IMR-90 (cell line): ENCODE measurements at regions not wholly inside any gene's neighbourhood (a gene's known extent, or its start where the extent isn't known, plus 50 kb on each side); places are given as distances from the start of the nearest gene placed in this dataset.

Source experiments
- ATAC-seq: fragments of 200-7000 bp; cut with Tn5 transposase; 2 replicates; pipeline ENCODE4 v1.9.1; 2020; ENCODE audit warnings: low read depth, mild to moderate bottlenecking, moderate library complexity
- BruUV-seq: library from RNA; stranded (reverse); fragments of 400-500 nt; replicated peaks from 2 replicates; lab custom pipeline; 2021; lab: Mats Ljungman, UMichigan
- CTCF ChIA-PET: fragments of 300-600 bp; formaldehyde crosslinking; extraction: SDS; loops from one replicate; lab custom pipeline; 2021; ENCODE audit warnings: antibody characterized with exemption; lab: Yijun Ruan, JAX
- POLR2A ChIA-PET: fragments of 300-600 bp; sonication (Branson Sonifier 250); formaldehyde crosslinking; loops from one replicate; lab custom pipeline; 2022; ENCODE audit warnings: antibody characterized with exemption; ENCODE audit not compliant: unreplicated experiment; lab: Charles Lee
- DNase-seq: peaks from one replicate; pipeline ENCODE4 v3.0.0; 2013
- H2AFZ ChIP-seq: replicated peaks from 2 replicates; pipeline ENCODE3; 2013; ENCODE audit warnings: low read length, mild to moderate bottlenecking; ENCODE audit not compliant: poor library complexity
- H2AK5ac ChIP-seq: 2 replicates; pipeline ENCODE4 v1.6.1; 2013; ENCODE audit warnings: low read depth, low read length, inconsistent platforms
- H2AK9ac ChIP-seq: replicated peaks from 2 replicates; pipeline ENCODE3; 2013; ENCODE audit warnings: mild to moderate bottlenecking, low read depth, low read length, moderate library complexity; ENCODE audit not compliant: poor library complexity
- H2BK120ac ChIP-seq: 2 replicates; pipeline ENCODE4 v1.6.1; 2013; ENCODE audit warnings: low read depth, low read length, inconsistent platforms
- H2BK15ac ChIP-seq: 3 replicates; pipeline ENCODE4 v1.6.1; 2013; ENCODE audit warnings: low read depth, low read length, inconsistent platforms
- H2BK20ac ChIP-seq: 2 replicates; pipeline ENCODE4 v1.6.1; 2013; ENCODE audit warnings: low read depth, mild to moderate bottlenecking, inconsistent platforms, low read length, moderate library complexity
- H2BK5ac ChIP-seq: 2 replicates; pipeline ENCODE4 v1.6.1; 2013; ENCODE audit warnings: mild to moderate bottlenecking, low read depth, low read length, inconsistent platforms; ENCODE audit not compliant: poor library complexity, severe bottlenecking
- H3K14ac ChIP-seq: replicated peaks from 2 replicates; pipeline ENCODE4 v1.6.1; 2013; ENCODE audit warnings: low read depth, low read length, inconsistent platforms
- H3K18ac ChIP-seq: 2 replicates; pipeline ENCODE4 v1.6.1; 2013; ENCODE audit warnings: low read depth, low read length, control low read depth
- H3K23ac ChIP-seq: 2 replicates; pipeline ENCODE4 v1.6.1; 2013; ENCODE audit warnings: low read depth, low read length, inconsistent platforms
- H3K27ac ChIP-seq: 2 replicates; pipeline ENCODE4 v1.5.1; 2013; ENCODE audit warnings: mild to moderate bottlenecking, control low read depth, low read length; ENCODE audit not compliant: insufficient read depth
- H3K27me3 ChIP-seq: 2 replicates; pipeline ENCODE4 v1.6.1; 2013; ENCODE audit warnings: low read length; ENCODE audit not compliant: control insufficient read depth, insufficient read depth
- H3K36me3 ChIP-seq: 2 replicates; pipeline ENCODE4 v1.6.1; 2013; ENCODE audit warnings: low read length, mixed read lengths; ENCODE audit not compliant: control insufficient read depth, insufficient read depth
- H3K4ac ChIP-seq: 2 replicates; pipeline ENCODE4 v1.6.1; 2013; ENCODE audit warnings: low read depth, low read length, inconsistent platforms
- H3K4me1 ChIP-seq: 2 replicates; pipeline ENCODE4 v1.6.1; 2013; ENCODE audit warnings: low read length, mixed read lengths; ENCODE audit not compliant: control insufficient read depth, insufficient read depth
- H3K4me2 ChIP-seq: 2 replicates; pipeline ENCODE4 v1.6.1; 2013; ENCODE audit warnings: low read depth, mild to moderate bottlenecking, control low read depth, low read length, moderate library complexity
- H3K4me3 ChIP-seq: 2 replicates; pipeline ENCODE4 v1.5.1; 2013; ENCODE audit warnings: low read depth, mild to moderate bottlenecking, control low read depth, low read length, moderate library complexity; ENCODE audit not compliant: insufficient read depth
- H3K56ac ChIP-seq: 2 replicates; pipeline ENCODE4 v1.6.1; 2013; ENCODE audit warnings: low read length, inconsistent platforms; ENCODE audit not compliant: insufficient read depth; ENCODE audit errors: extremely low read depth
- H3K79me1 ChIP-seq, 2 experiments: 2 replicates each; pipeline ENCODE4 v1.6.1; 2013; ENCODE audit warnings: low read length in 2 of 2, inconsistent platforms in 1 of 2, low read depth in 1 of 2
- H3K9ac ChIP-seq: 2 replicates; pipeline ENCODE4 v1.6.1; 2013; ENCODE audit warnings: low read depth, low read length, control low read depth
- H3K9me1 ChIP-seq: 2 replicates; pipeline ENCODE4 v1.6.1; 2013; ENCODE audit warnings: low read length, inconsistent platforms; ENCODE audit not compliant: insufficient read depth
- H3K9me3 ChIP-seq: 2 replicates; pipeline ENCODE4 v1.6.1; 2013; ENCODE audit warnings: low read length; ENCODE audit not compliant: control insufficient read depth, insufficient read depth
- H4K20me1 ChIP-seq: 2 replicates; pipeline ENCODE4 v1.6.1; 2013; ENCODE audit warnings: low read length, inconsistent platforms; ENCODE audit not compliant: insufficient read depth
- H4K5ac ChIP-seq: 2 replicates; pipeline ENCODE4 v1.6.1; 2013; ENCODE audit warnings: mild to moderate bottlenecking, low read depth, low read length, control low read depth
- H4K8ac ChIP-seq, 2 experiments: 2 replicates each; pipeline ENCODE4 v1.6.1; 2013; ENCODE audit warnings: low read depth in 2 of 2, low read length in 2 of 2, control low read depth in 1 of 2, inconsistent platforms in 1 of 2
- H4K91ac ChIP-seq: 2 replicates; pipeline ENCODE4 v1.6.1; 2013; ENCODE audit warnings: low read depth, low read length, inconsistent platforms; ENCODE audit not compliant: insufficient read depth
- CHD1 ChIP-seq: IDR thresholded peaks from 2 replicates; pipeline ENCODE4 v1.6.1; 2012; ENCODE audit warnings: low read depth, low read length, improper control_type of control experiment
- ELK1 ChIP-seq: fragments of 150-350 bp; IDR thresholded peaks from 2 replicates; pipeline ENCODE4 v1.6.1; 2016; ENCODE audit warnings: low read depth, mild to moderate bottlenecking, low read length, moderate library complexity, borderline replicate concordance
- MAFK ChIP-seq: IDR thresholded peaks from 2 replicates; pipeline ENCODE4 v1.6.1; 2012; ENCODE audit warnings: low read depth, low read length, improper control_type of control experiment
- MAZ ChIP-seq: IDR thresholded peaks from 2 replicates; pipeline ENCODE4 v1.6.1; 2012; ENCODE audit warnings: low read depth, mild to moderate bottlenecking, low read length, improper control_type of control experiment, moderate library complexity, borderline replicate concordance
- MXI1 ChIP-seq: IDR thresholded peaks from 2 replicates; pipeline ENCODE4 v1.6.1; 2012; ENCODE audit warnings: low read depth, mild to moderate bottlenecking, low read length, moderate library complexity, borderline replicate concordance
- POLR2A ChIP-seq: IDR thresholded peaks from 2 replicates; pipeline ENCODE4 v1.6.1; 2012; ENCODE audit warnings: mild to moderate bottlenecking, low read depth, low read length
- RFX5 ChIP-seq: IDR thresholded peaks from 2 replicates; pipeline ENCODE4 v1.8.0; 2012; ENCODE audit warnings: low read depth, mild to moderate bottlenecking, low read length, moderate library complexity
- SMC3 ChIP-seq: fragments of 150-350 bp; IDR thresholded peaks from 2 replicates; pipeline ENCODE4 v1.6.1; 2016; ENCODE audit warnings: low read depth, mild to moderate bottlenecking, antibody characterized with exemption, low read length, moderate library complexity
- USF2 ChIP-seq: fragments of 150-350 bp; IDR thresholded peaks from 2 replicates; pipeline ENCODE4 v1.6.1; 2017; ENCODE audit warnings: mild to moderate bottlenecking, antibody characterized with exemption, low read length, low read depth
- WGBS, 2 experiments: methylation state at CpG; one replicate each; pipeline versions ENCODE4 v1.1.5 to v1.1.7; 2013; ENCODE audit warnings: missing lambda C conversion rate in 2 of 2; ENCODE audit not compliant: insufficient read length in 1 of 2; ENCODE audit errors: extremely low coverage in 2 of 2; 5-methylcytosine and 5-hydroxymethylcytosine counted together
- dilution Hi-C: fragments of 300-500 bp; cut with HindIII; formaldehyde crosslinking; loops from one replicate; pipeline ENCODE4 v1.14.3; 2018; ENCODE audit warnings: low sequenced_read_pairs; ENCODE audit not compliant: unreplicated experiment
- in situ Hi-C: fragments of 300-500 bp; cut with MboI; formaldehyde crosslinking; loops from 3 replicates; pipeline ENCODE4 v1.14.3; 2019; ENCODE audit warnings: low sequenced_read_pairs, inconsistent platforms, mixed read lengths
- intact Hi-C: fragments of 100-400 bp; cut with micrococcal nuclease; formaldehyde crosslinking; loops from 2 replicates; pipeline ENCODE4 v1.10.0; 2022

GRCh38 chr11:134731213-134731961, 319.3 kb upstream of the B3GAT1 start:
- no peak overlapping the region for H2AK9ac ChIP-seq
- no peaks in the 10 kb centered on the region for H3K79me1 ChIP-seq
- 20% methylated on average over 1 of the region's 9 CpGs; no CpG with 5 or more reads in 1 of the 2 experiments for WGBS, 2 experiments
- TF ChIP-seq CHD1: no peak
- no peak for TF ChIP-seq MXI1
- TF ChIP-seq ELK1: no peak
- no peak for TF ChIP-seq SMC3
- no peak for TF ChIP-seq MAFK
- no peak for TF ChIP-seq RFX5
- TF ChIP-seq MAZ: no peak
- TF ChIP-seq POLR2A: no peak
- TF ChIP-seq USF2: no peak
- intact Hi-C loops: no loop called here
- no peak overlapping the region for H2BK120ac ChIP-seq
- in situ Hi-C loops: no loop called here
- H3K23ac ChIP-seq: no peak overlapping the region
- peaks cover 44% of the 10 kb centered on the region for H3K9me3 ChIP-seq
- no peak overlapping the region for H2BK20ac ChIP-seq
- H3K9me1 ChIP-seq: no peaks in the 10 kb centered on the region
- ChIA-PET CTCF (no interaction called here), POLR2A (no interaction called here)
- no peak overlapping the region for H3K4me3 ChIP-seq
- no peak overlapping the region for H2BK15ac ChIP-seq
- H3K4ac ChIP-seq: no peak overlapping the region
- H3K27ac ChIP-seq: no peak overlapping the region
- no peak overlapping the region for H2AFZ ChIP-seq
- no peaks in the 10 kb centered on the region for H3K36me3 ChIP-seq
- H2BK5ac ChIP-seq: no peak overlapping the region
- H4K8ac ChIP-seq: no peak overlapping the region
- no peak overlapping the region for H2AK5ac ChIP-seq
- no peak overlapping the region for H3K14ac ChIP-seq
- H4K20me1 ChIP-seq: no peaks in the 10 kb centered on the region
- no peaks in the 10 kb centered on the region for H3K4me1 ChIP-seq
- H3K9ac ChIP-seq: no peak overlapping the region
- ATAC-seq: no peak
- no peak for DNase-seq
- H3K4me2 ChIP-seq: no peak overlapping the region
- no peak overlapping the region for H3K18ac ChIP-seq
- dilution Hi-C loops: no loop called here
- no peak overlapping the region for H4K5ac ChIP-seq
- BruUV-seq: no TSS peak
- no peak overlapping the region for H3K56ac ChIP-seq
- H4K91ac ChIP-seq: no peak overlapping the region
- no peaks in the 10 kb centered on the region for H3K27me3 ChIP-seq
